ENCODE measurements at regions not wholly inside any gene's neighbourhood (a gene's known extent, or its start where the extent isn't known, plus 50 kb on each side); places are given as distances from the start of the nearest gene placed in this dataset.

DNA sequence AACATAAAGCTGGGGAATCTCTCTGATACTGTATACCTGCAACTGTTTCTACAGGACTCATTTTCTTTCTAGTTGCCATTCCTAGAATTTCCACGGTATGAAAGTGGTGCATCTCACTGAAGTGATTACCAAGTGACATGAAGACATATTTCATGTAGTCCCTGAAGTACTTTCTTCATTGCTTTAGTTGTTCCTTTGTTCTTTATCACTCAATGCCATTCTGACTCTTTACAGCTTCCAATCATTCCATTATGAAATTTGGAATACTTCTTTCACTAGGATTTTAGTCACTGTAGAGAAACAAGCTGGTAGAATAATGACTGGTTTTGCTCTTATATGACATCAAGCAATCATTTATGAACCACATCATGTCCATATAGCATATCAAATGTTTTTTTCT is 645.1 kb downstream of the CDH18 start:
- TF ChIP-seq, protein P1, sequence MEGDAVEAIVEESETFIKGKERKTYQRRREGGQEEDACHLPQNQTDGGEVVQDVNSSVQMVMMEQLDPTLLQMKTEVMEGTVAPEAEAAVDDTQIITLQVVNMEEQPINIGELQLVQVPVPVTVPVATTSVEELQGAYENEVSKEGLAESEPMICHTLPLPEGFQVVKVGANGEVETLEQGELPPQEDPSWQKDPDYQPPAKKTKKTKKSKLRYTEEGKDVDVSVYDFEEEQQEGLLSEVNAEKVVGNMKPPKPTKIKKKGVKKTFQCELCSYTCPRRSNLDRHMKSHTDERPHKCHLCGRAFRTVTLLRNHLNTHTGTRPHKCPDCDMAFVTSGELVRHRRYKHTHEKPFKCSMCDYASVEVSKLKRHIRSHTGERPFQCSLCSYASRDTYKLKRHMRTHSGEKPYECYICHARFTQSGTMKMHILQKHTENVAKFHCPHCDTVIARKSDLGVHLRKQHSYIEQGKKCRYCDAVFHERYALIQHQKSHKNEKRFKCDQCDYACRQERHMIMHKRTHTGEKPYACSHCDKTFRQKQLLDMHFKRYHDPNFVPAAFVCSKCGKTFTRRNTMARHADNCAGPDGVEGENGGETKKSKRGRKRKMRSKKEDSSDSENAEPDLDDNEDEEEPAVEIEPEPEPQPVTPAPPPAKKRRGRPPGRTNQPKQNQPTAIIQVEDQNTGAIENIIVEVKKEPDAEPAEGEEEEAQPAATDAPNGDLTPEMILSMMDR (IDR thresholded peaks at IDR 0.05; ENCODE audit: poor library complexity), result no peak
- TF ChIP-seq EZH2 (IDR thresholded peaks at IDR 0.05; ENCODE audit: borderline replicate concordance) (no peak), EZH2phosphoT487 (IDR thresholded peaks at IDR 0.05; ENCODE audit: low read depth, severe bottlenecking, unreplicated experiment) (no peak)
